Kidney capillary endothelial cell (primary cell): ENCODE measurements at regions not wholly inside any gene's neighbourhood (a gene's known extent, or its start where the extent isn't known, plus 50 kb on each side); places are given as distances from the start of the nearest gene placed in this dataset.
"Not testable (repeated sequence)": the region's sequence is repeated elsewhere in the genome, so short reads cannot be mapped to it uniquely, and the experiment has no call there.

ENCODE experiments used
- DNase-seq: peaks from one replicate; pipeline ENCODE4 v3.0.0-alpha.2; 2018; ENCODE audit warnings: low spot score

- no peak for DNase-seq
These were observed 565.5 kb upstream of the ANO3 start for GRCh38 chr11:25766332-25767015.

- DNase-seq: no peak
These were observed 562.6 kb upstream of the ANO3 start for GRCh38 chr11:25769287-25769686.

- no peak for DNase-seq
These were observed 560.3 kb upstream of the ANO3 start for GRCh38 chr11:25771605-25772004.

- DNase-seq: no peak
These were observed 556.3 kb upstream of the ANO3 start for GRCh38 chr11:25775603-25776002.

- no peak for DNase-seq
These were observed 555.7 kb upstream of the ANO3 start for GRCh38 chr11:25776238-25776637.

- DNase-seq: no peak
These were observed 554.6 kb upstream of the ANO3 start for GRCh38 chr11:25777343-25777742.

- DNase-seq: no peak
These were observed 552.9 kb upstream of the ANO3 start for GRCh38 chr11:25779033-25779432.

GRCh38 chr11:25787416-25787815, 544.5 kb upstream of the ANO3 start:
- DNase-seq: no peak

GRCh38 chr11:25790396-25790795, 541.5 kb upstream of the ANO3 start:
- no peak for DNase-seq

GRCh38 chr11:25793637-25794036, 538.3 kb upstream of the ANO3 start:
- no peak for DNase-seq

- DNase-seq: no peak
These were observed 537.1 kb upstream of the ANO3 start for GRCh38 chr11:25794804-25795203.

- DNase-seq: no peak
These were observed 515.5 kb upstream of the ANO3 start for GRCh38 chr11:25816411-25816810.

- DNase-seq: no peak
These were observed 507.2 kb upstream of the ANO3 start for GRCh38 chr11:25824688-25825087.

GRCh38 chr11:25831485-25831884, 500.4 kb upstream of the ANO3 start:
- not testable (repeated sequence) for DNase-seq

- no peak for DNase-seq
These were observed 492.9 kb upstream of the ANO3 start for GRCh38 chr11:25838918-25839625.

GRCh38 chr11:25844811-25845210, 487.1 kb upstream of the ANO3 start:
- DNase-seq: no peak

GRCh38 chr11:25855916-25856315, 476.0 kb upstream of the ANO3 start:
- no peak for DNase-seq

GRCh38 chr11:25859776-25860175, 472.2 kb upstream of the ANO3 start:
- DNase-seq: no peak

- DNase-seq: peak; percentile 30
These were observed 471.1 kb upstream of the ANO3 start for GRCh38 chr11:25860677-25861450.

- DNase-seq: no peak
These were observed 469.8 kb upstream of the ANO3 start for GRCh38 chr11:25862159-25862558.

- no peak for DNase-seq
These were observed 467.9 kb upstream of the ANO3 start for GRCh38 chr11:25863986-25864385.

GRCh38 chr11:25876456-25876965, 455.4 kb upstream of the ANO3 start:
- DNase-seq: no peak

GRCh38 chr11:25886036-25886435, 445.9 kb upstream of the ANO3 start:
- DNase-seq: no peak
